Upper lobe of left lung (tissue), 6 donors: ENCODE measurements at regions not wholly inside any gene's neighbourhood (a gene's known extent, or its start where the extent isn't known, plus 50 kb on each side); places are given as distances from the start of the nearest gene placed in this dataset.

Experiments
- ATAC-seq, 2 donors: fragments of 200-7000 bp; cut with Tn5 transposase; one replicate each; pipeline ENCODE4 v1.9.1; 2022; ENCODE audit warnings: mild to moderate bottlenecking in 2 of 2, moderate library complexity in 2 of 2; ENCODE audit not compliant: low FRiP score in 2 of 2
- DNase-seq, 2 donors: peaks; one replicate each; pipeline ENCODE4 v3.0.0-alpha.2; 2019 to 2020
- H3K27ac ChIP-seq, 4 donors: fragments of 200-600 bp; sonication (generic); one replicate each; pipeline ENCODE4 v1.5.1; 2016 to 2019
- H3K27me3 ChIP-seq, 4 donors: fragments of 200-600 bp; sonication (generic); one replicate each; pipeline ENCODE4 v1.5.1; 2017 to 2019
- H3K36me3 ChIP-seq, 4 donors: fragments of 200-600 bp; sonication (generic); one replicate each; pipeline ENCODE4 v1.5.1; 2016 to 2019
- H3K4me1 ChIP-seq, 4 donors: fragments of 200-600 bp; sonication (generic); one replicate each; pipeline ENCODE4 v1.5.1; 2018 to 2019
- H3K4me3 ChIP-seq, 4 donors: fragments of 200-600 bp; sonication (generic); one replicate each; pipeline ENCODE4 v1.5.1; 2017 to 2019; ENCODE audit warnings: mild to moderate bottlenecking in 2 of 4, moderate library complexity in 1 of 4
- H3K9me3 ChIP-seq, 4 donors: fragments of 200-600 bp; sonication (generic); one replicate each; pipeline ENCODE4 v1.5.1; 2018 to 2019
- CTCF ChIP-seq, 6 experiments: fragments of 450-650 bp in 4 of 6; fragments of 200-600 bp in 2 of 6; sonication (generic) in 2 of 6; IDR thresholded peaks; one replicate each; pipeline ENCODE4 v1.5.1; 2016 to 2019; ENCODE audit warnings: antibody characterized with exemption in 6 of 6
- EP300 ChIP-seq, 4 donors: sonication (generic); formaldehyde crosslinking; IDR thresholded peaks; one replicate each; pipeline ENCODE4 v1.5.1; 2017; ENCODE audit warnings: antibody characterized with exemption in 4 of 4, control low read depth in 2 of 4
- POLR2A ChIP-seq, 4 donors: fragments of 450-650 bp; IDR thresholded peaks; one replicate each; pipeline ENCODE4 v1.5.1; 2016 to 2017; ENCODE audit warnings: antibody characterized with exemption in 4 of 4, mild to moderate bottlenecking in 2 of 4
- POLR2AphosphoS5 ChIP-seq, 2 donors: sonication (generic); formaldehyde crosslinking; IDR thresholded peaks; one replicate each; pipeline ENCODE4 v1.5.1; 2017; ENCODE audit warnings: antibody characterized with exemption in 2 of 2
- WGBS, 2 donors: methylation state at CpG; one replicate each; pipeline ENCODE4 v1.1.5; 2017 to 2018; 5-methylcytosine and 5-hydroxymethylcytosine counted together
- donor health status: DM: no; HTN: no; CAD: no; lungs with moderate emphysema.
- donor health status: DM: no; HTN: yes; CAD: no; lungs with severe emphysema.

GRCh38 chr4:4913628-4914027 is 54.2 kb downstream of the MSX1 start:
- Histone ChIP-seq H3K4me3 (no peak overlapping the region), H3K27me3 (no peaks in the 10 kb centered on the region), H3K36me3 (no peaks in the 10 kb centered on the region), H3K9me3 (no peaks in the 10 kb centered on the region), H3K27ac (no peak overlapping the region), H3K4me1 (no peaks in the 10 kb centered on the region)
- ATAC-seq (no peak), DNase-seq (no peak)
- TF ChIP-seq CTCF (IDR thresholded peaks at IDR 0.05), result no peak
- TF ChIP-seq POLR2AphosphoS5 (IDR thresholded peaks at IDR 0.05), result no peak
- TF ChIP-seq POLR2A (IDR thresholded peaks at IDR 0.05), result no peak
- TF ChIP-seq EP300 (IDR thresholded peaks at IDR 0.05), result no peak

- ATAC-seq (peak in 1 of 2 donors; percentile 79), DNase-seq (no peak)
- H3K4me3 ChIP-seq, result no peak overlapping the region
- no peaks in the 10 kb centered on the region for H3K27me3 ChIP-seq
- no peaks in the 10 kb centered on the region for H3K9me3 ChIP-seq
- no peaks in the 10 kb centered on the region for H3K36me3 ChIP-seq
- TF ChIP-seq CTCF (IDR thresholded peaks at IDR 0.05) (no peak), POLR2AphosphoS5 (IDR thresholded peaks at IDR 0.05) (no peak), EP300 (IDR thresholded peaks at IDR 0.05) (no peak), POLR2A (IDR thresholded peaks at IDR 0.05) (no peak)
- no peaks in the 10 kb centered on the region for H3K4me1 ChIP-seq
- no peak overlapping the region for H3K27ac ChIP-seq
- 67 to 74% methylated on average over 4 of the region's 4 CpGs for WGBS, 2 donors
These were observed 54.8 kb downstream of the MSX1 start for GRCh38 chr4:4914059-4914820.

GRCh38 chr4:4914965-4915845 is 55.7 kb downstream of the MSX1 start:
- Histone ChIP-seq H3K9me3 (no peaks in the 10 kb centered on the region), H3K27ac (no peak overlapping the region), H3K4me3 (no peak overlapping the region), H3K4me1 (no peaks in the 10 kb centered on the region), H3K27me3 (no peaks in the 10 kb centered on the region), H3K36me3 (no peaks in the 10 kb centered on the region)
- TF ChIP-seq POLR2A (IDR thresholded peaks at IDR 0.05), result no peak
- no peak for ATAC-seq
- DNase-seq, result peak in 1 of 2 donors; percentile 37
- WGBS, 2 donors, result 86 to 92% methylated on average over 8 to 10 of the region's 10 CpGs

GRCh38 chr4:4918067-4918466 is 58.6 kb downstream of the MSX1 start:
- TF ChIP-seq POLR2A (IDR thresholded peaks at IDR 0.05), result no peak
- no peak for TF ChIP-seq POLR2AphosphoS5 (IDR thresholded peaks at IDR 0.05)
- TF ChIP-seq EP300 (IDR thresholded peaks at IDR 0.05), result no peak
- no peaks in the 10 kb centered on the region for H3K27me3 ChIP-seq
- H3K36me3 ChIP-seq, result no peaks in the 10 kb centered on the region
- 32 to 44% methylated on average over 2 of the region's 2 CpGs for WGBS, 2 donors
- no peak overlapping the region for H3K4me3 ChIP-seq
- H3K27ac ChIP-seq, result no peak overlapping the region
- no peaks in the 10 kb centered on the region for H3K4me1 ChIP-seq
- DNase-seq (no peak), ATAC-seq (no peak)
- no peaks in the 10 kb centered on the region for H3K9me3 ChIP-seq

- no peak overlapping the region for H3K4me3 ChIP-seq
- no peaks in the 10 kb centered on the region for H3K9me3 ChIP-seq
- DNase-seq (peak in 1 of 2 donors; percentile 80), ATAC-seq (peak in 1 of 2 donors; percentile 71)
- H3K36me3 ChIP-seq, result no peaks in the 10 kb centered on the region
- 66 to 94% methylated on average over 6 to 11 of the region's 11 CpGs for WGBS, 2 donors
- no peak overlapping the region for H3K27ac ChIP-seq
- H3K4me1 ChIP-seq, result no peaks in the 10 kb centered on the region
- H3K27me3 ChIP-seq, result no peaks in the 10 kb centered on the region
- TF ChIP-seq EP300 (IDR thresholded peaks at IDR 0.05) (no peak), POLR2AphosphoS5 (IDR thresholded peaks at IDR 0.05) (no peak), CTCF (IDR thresholded peaks at IDR 0.05) (no peak), POLR2A (IDR thresholded peaks at IDR 0.05) (no peak)
These were observed 60.5 kb downstream of the MSX1 start for GRCh38 chr4:4919927-4920326.
